Mesodermal cell (in vitro differentiated cells): ENCODE measurements at regions not wholly inside any gene's neighbourhood (a gene's known extent, or its start where the extent isn't known, plus 50 kb on each side); places are given as distances from the start of the nearest gene placed in this dataset.

ENCODE experiments used
- H3K27ac ChIP-seq: 2 replicates; pipeline ENCODE4 v1.7.0; 2013; ENCODE audit warnings: mild to moderate bottlenecking, low read depth, low read length, moderate library complexity; ENCODE audit not compliant: severe bottlenecking
- H3K36me3 ChIP-seq: 2 replicates; pipeline ENCODE4 v1.7.1; 2013; ENCODE audit warnings: mild to moderate bottlenecking, low read length, moderate library complexity; ENCODE audit not compliant: control insufficient read depth, insufficient read depth
- H3K4me1 ChIP-seq: one replicate; pipeline ENCODE4 v1.7.1; 2013; ENCODE audit warnings: mild to moderate bottlenecking, low read length; ENCODE audit not compliant: insufficient read depth, control insufficient read depth, poor library complexity, severe bottlenecking
- H3K4me3 ChIP-seq: 2 replicates; pipeline ENCODE4 v1.7.0; 2013; ENCODE audit warnings: low read length, control low read depth, mild to moderate bottlenecking; ENCODE audit not compliant: insufficient read depth, poor library complexity, severe bottlenecking; ENCODE audit errors: extremely low read depth
- H3K9me3 ChIP-seq: 2 replicates; pipeline ENCODE4 v1.7.1; 2013; ENCODE audit warnings: mild to moderate bottlenecking, low read length, moderate library complexity; ENCODE audit not compliant: control insufficient read depth
- whole genome bisulfite sequencing, 2 experiments: methylation state at CpG; one replicate each; pipeline ENCODE4 v1.1.5; 2013; ENCODE audit warnings: missing lambda C conversion rate in 2 of 2; ENCODE audit not compliant: insufficient coverage in 2 of 2; 5-methylcytosine and 5-hydroxymethylcytosine counted together

DNA sequence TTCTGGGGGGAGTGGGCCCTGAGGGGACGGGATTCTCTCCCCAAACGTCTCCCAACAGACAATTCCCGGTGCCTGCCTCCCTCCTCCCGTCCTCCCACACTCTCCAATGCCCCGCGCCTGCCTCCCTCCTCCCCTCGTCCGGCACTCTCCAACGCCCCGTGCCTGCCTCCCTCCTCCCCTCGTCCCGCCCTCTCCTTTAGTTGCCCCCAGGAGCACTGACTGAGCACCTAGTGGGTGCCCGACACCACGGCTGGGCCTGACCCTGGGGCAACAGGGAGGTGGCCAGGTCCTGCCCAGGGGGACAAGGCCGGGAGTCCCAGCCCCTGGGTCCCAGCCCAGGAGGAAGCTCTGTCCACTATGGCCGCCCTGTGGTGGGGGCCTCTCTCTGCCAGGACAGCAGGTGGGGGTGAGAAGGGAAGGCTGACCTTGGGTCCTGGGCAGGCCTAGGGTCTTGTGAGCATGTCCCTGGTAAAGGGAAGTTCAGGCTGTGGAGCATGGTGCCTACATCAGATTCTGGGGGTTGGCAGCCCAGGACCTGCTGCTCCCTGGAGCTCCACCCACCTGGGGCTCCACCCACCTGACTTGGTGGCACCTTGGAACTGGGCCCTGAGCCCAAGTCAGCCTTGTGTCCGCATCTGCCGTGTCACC is 942.3 kb downstream of the BRD1 start:
- Histone ChIP-seq H3K9me3 (no peaks in the 10 kb centered on the region), H3K4me3 (no peak overlapping the region), H3K36me3 (no peaks in the 10 kb centered on the region), H3K27ac (no peak overlapping the region), H3K4me1 (no peaks in the 10 kb centered on the region)
- WGBS, 2 experiments, result 77 to 85% methylated on average over 10 to 13 of the region's 18 CpGs

DNA sequence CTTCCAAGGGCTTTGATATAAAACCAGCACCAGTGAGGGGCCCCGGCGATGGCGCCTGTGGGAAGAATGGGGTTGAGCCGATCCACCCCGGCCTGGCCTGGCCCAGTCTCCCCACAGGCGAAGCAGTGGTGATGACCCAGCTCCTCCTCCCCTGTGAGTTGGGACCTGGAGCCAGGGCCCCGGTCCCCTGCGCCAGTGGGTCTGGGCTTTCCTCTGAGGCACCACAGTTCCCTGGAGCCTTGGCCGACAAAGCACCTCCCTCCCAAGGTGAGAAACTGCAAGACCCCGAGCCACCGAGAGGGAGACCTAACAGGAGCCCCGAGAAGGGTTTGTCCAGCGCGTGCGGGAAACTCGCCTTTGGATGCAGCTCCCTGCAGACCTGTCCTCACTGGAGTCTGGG is 942.9 kb downstream of the BRD1 start:
- H3K4me1 ChIP-seq, result no peaks in the 10 kb centered on the region
- H3K36me3 ChIP-seq, result no peaks in the 10 kb centered on the region
- no peaks in the 10 kb centered on the region for H3K9me3 ChIP-seq
- H3K4me3 ChIP-seq, result no peak overlapping the region
- no peak overlapping the region for H3K27ac ChIP-seq
- WGBS, 2 experiments, result 87 to 89% methylated on average over 12 to 16 of the region's 16 CpGs

DNA sequence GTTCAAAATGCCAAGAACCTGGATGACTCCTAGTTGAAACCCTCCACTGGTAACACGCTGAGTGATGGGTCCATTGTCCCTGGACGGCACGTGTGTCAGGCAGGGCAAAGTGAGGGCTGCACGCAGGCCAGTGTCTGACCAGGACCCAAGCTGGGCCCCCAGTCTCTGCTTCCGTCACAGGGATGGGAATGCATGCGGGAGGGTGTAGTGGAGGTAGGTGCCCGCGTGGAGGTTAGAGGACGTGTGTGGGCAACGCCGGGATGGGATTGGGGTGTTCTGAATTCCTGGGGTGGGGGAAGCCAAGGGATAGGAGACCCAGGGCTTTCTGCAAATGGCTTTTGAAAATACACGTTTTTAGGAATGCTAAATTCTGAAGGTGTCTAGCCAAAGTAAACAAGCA is 943.3 kb downstream of the BRD1 start:
- H3K4me3 ChIP-seq, result no peak overlapping the region
- WGBS, 2 experiments, result 93 to 97% methylated on average over 10 to 11 of the region's 12 CpGs
- H3K36me3 ChIP-seq, result no peaks in the 10 kb centered on the region
- no peaks in the 10 kb centered on the region for H3K9me3 ChIP-seq
- H3K4me1 ChIP-seq, result no peaks in the 10 kb centered on the region
- H3K27ac ChIP-seq, result no peak overlapping the region

DNA sequence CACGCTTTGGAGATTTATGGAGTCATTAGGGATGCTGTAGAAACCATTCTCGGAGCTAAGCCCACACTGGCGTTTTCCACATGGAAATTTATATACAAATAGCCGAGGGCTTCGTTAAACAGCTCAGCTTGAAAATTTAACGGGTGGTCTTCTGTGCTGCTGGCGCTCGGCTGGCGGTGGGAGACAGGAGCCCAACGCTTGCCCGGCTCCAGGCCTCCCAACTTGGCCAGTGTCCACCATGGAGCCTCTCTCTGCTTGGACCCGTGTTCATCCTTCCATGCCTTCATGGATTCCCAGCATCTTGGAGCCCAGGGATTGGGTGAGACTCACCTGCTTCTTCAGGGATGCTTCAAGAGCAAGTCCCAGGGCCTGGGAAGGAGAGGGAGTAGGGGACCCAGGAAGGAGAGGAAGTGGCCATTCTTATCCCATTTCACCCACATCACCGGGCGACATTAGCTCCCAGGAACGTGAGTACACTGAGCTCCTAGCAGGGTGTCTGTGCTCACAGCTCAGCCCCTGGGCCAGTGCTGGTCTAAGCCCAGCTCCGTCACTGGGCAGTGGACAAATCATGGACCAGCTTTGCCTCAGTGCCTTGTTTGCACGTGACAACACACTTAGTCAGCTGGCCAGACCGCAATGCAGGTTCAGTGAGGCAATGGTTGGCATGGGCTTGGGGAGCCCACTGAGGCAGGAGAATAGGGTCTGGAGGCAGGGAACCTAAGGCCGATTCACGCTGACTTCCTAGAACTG is 944.3 kb downstream of the BRD1 start:
- H3K36me3 ChIP-seq, result no peaks in the 10 kb centered on the region
- no peak overlapping the region for H3K27ac ChIP-seq
- H3K4me3 ChIP-seq, result no peak overlapping the region
- H3K9me3 ChIP-seq, result no peaks in the 10 kb centered on the region
- H3K4me1 ChIP-seq, result no peaks in the 10 kb centered on the region
- 87 to 92% methylated on average over 13 to 18 of the region's 20 CpGs for WGBS, 2 experiments

DNA sequence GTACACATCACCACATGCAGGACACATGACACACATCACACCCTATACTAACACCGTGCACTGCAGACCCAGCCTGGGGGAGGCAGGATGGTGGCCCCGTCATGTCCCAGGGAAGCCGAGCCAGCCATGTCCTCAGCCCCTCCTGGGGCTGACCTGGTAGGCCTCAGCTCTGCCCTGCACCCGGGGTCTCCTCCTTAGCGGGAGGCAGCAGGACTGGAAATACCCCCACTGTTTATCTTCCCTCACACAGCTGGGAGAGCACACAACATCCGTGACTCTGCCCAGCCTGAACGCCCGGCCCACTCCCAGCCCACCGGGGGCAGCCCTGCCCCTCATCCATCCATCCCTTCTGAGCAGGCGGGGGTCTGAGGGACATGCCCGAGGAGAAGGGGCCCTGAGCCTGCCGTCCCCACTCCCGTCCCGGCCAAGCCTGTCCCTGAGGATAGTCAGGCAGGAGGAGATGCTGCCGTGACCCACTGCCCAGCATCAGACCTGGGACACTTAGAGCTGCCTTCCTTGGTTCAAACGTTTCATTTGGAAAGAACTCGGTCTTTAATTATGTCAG is 945.0 kb downstream of the BRD1 start:
- 83 to 85% methylated on average over 8 to 12 of the region's 17 CpGs for WGBS, 2 experiments

DNA sequence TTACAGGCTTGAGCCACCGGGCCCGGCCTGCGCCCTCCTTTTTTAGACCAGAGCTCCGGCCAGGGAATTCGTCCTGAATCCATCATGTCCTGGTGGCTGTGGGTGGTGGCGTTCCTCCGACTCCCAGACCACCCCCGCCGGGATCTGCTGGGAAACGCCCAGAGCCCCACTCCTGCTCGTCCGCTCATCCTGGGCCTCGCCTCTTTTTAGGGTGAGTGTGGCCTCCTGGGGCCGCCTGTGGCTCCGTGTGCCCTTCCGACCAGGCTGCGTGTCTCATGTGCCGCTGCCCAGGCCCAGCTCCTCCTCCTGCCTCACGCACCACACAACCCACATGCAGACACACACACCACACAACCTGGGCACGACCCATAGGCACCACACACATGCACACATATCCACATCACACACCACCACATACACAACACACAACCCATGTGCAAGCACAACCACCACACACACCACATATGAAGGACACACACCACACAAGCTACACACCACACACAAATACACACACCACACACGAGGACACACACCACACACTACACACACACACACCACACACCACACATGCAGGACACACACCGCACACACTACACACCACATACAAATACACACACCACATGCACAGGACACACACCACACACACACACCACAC is 946.2 kb downstream of the BRD1 start:
- WGBS, 2 experiments, result 94 to 95% methylated on average over 19 to 21 of the region's 22 CpGs
- no peak overlapping the region for H3K27ac ChIP-seq
- H3K4me3 ChIP-seq, result no peak overlapping the region
- no peaks in the 10 kb centered on the region for H3K9me3 ChIP-seq
- no peaks in the 10 kb centered on the region for H3K36me3 ChIP-seq
- no peaks in the 10 kb centered on the region for H3K4me1 ChIP-seq

More for the DNA sequence above, 945.0 kb downstream of the BRD1 start:
- Histone ChIP-seq H3K4me1 (no peaks in the 10 kb centered on the region), H3K36me3 (no peaks in the 10 kb centered on the region), H3K27ac (no peak overlapping the region), H3K9me3 (no peaks in the 10 kb centered on the region), H3K4me3 (no peak overlapping the region)

DNA sequence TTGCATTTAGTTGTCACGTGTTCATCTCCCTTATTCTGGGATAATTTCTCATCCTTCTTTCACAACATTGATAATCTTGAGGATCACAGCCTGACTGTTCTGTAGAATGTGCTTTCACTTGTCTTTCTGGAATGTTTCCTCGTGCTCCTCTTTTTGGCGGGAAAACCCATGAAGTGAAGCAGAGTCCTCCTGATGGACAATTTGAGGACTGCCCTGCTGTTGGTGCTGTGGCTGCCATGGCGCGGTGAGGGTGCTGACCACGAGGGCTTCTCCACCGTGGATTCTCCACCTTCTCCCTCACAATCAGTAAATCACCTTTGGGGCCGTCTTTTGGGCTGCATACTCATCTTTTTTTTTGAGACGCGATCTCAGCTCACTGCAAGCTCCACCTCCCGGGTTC is 946.9 kb downstream of the BRD1 start:
- H3K4me1 ChIP-seq, result no peaks in the 10 kb centered on the region
- H3K9me3 ChIP-seq, result no peaks in the 10 kb centered on the region
- H3K36me3 ChIP-seq, result no peaks in the 10 kb centered on the region
- H3K27ac ChIP-seq, result no peak overlapping the region
- H3K4me3 ChIP-seq, result no peak overlapping the region
- 85 to 86% methylated on average over 10 to 11 of the region's 11 CpGs for WGBS, 2 experiments

DNA sequence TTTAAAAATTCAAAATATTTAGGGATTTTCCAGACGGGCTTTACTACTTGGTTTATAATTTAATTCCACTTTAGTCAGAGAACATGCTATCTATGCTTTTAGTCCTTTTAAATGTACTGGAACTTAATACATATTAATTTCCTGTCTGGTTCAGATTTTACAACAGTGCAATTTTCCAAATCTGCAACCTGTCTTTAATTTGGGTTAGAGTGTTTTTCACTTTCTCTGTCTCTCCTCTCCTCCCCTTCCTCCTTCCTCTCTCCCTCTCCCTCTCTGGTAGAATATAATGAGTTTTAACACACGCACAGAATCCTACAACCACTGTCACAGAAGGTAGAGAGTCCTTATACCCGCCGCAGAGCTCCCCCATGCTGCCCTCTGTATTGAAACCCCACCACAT is 950.7 kb downstream of the BRD1 start:
- 86 to 88% methylated on average over 2 of the region's 4 CpGs for WGBS, 2 experiments
- Histone ChIP-seq H3K9me3 (no peaks in the 10 kb centered on the region), H3K27ac (no peak overlapping the region), H3K4me1 (no peaks in the 10 kb centered on the region), H3K4me3 (no peak overlapping the region), H3K36me3 (no peaks in the 10 kb centered on the region)

DNA sequence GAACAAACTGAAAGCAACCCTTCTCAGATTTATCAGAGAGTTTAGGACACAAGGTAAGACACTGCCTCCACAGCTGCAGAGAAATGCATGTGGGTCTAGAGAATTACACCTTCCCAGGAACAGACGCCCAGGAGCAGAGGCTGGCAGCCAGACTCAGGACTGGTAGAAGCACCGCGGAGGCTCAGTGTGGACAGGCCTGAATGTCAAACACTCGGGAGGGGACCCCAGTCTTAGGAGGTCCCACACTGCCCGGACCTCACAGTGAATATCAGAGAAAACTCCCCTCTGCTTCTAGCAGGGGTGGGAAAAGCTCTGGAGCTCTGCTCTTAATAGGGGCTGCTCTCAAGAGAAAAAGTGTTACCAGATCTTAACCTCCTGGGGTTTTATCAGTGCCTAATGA is 952.7 kb downstream of the BRD1 start:
- H3K4me3 ChIP-seq, result no peak overlapping the region
- no peaks in the 10 kb centered on the region for H3K9me3 ChIP-seq
- no peak overlapping the region for H3K27ac ChIP-seq
- H3K36me3 ChIP-seq, result no peaks in the 10 kb centered on the region
- 73 to 81% methylated on average over 4 to 5 of the region's 5 CpGs for WGBS, 2 experiments
- H3K4me1 ChIP-seq, result no peaks in the 10 kb centered on the region

DNA sequence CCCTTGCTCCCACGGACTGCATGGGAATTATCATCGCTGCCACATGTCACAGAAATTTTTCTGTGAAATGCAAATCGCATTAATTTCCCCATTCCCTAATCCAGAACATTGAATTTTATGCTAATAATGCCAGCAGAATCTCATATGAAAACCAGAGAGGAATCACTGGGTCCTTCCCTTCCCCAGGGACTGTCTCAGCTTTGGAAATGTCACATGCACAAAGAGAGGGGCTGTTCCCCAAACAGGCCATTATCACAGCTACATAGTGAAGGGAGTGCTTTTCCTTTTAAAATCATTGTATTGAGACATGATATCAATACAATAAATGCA is 954.5 kb downstream of the BRD1 start:
- no peaks in the 10 kb centered on the region for H3K9me3 ChIP-seq
- no peak overlapping the region for H3K4me3 ChIP-seq
- H3K27ac ChIP-seq, result no peak overlapping the region
- H3K4me1 ChIP-seq, result no peaks in the 10 kb centered on the region
- no peaks in the 10 kb centered on the region for H3K36me3 ChIP-seq
- WGBS, 2 experiments, result 90 to 100% methylated on average over 2 of the region's 3 CpGs
